Stimulated activated naive B cell treated with anti-CD40 and anti-IgM and Interleukin-4, amounts not matched to agents 10 μg/mL and 1 μg/mL and 100 μg/mL, for 72 hours (primary cell): ENCODE measurements at regions not wholly inside any gene's neighbourhood (a gene's known extent, or its start where the extent isn't known, plus 50 kb on each side); places are given as distances from the start of the nearest gene placed in this dataset.

Source experiments
- ATAC-seq, 2 donors: fragments of 150-1000 bp; cut with Tn5 transposase; replicated peaks; 2 replicates each; pipeline ENCODE4 v1.10.0; 2021; ENCODE audit warnings: moderate library complexity in 1 of 2
- DNase-seq: peaks from one replicate; pipeline ENCODE4 v3.0.0; 2021
- H3K27ac Mint-ChIP-seq: one replicate; pipeline ENCODE4 v1.8.0; 2022; ENCODE audit warnings: mild to moderate bottlenecking, mixed read lengths
- H3K27me3 Mint-ChIP-seq, 2 donors: one replicate each; pipeline ENCODE4 v1.8.0; 2022; ENCODE audit warnings: mixed read lengths in 2 of 2
- H3K36me3 Mint-ChIP-seq, 2 donors: one replicate each; pipeline ENCODE4 v1.8.0; 2022; ENCODE audit warnings: mixed read lengths in 2 of 2, mild to moderate bottlenecking in 1 of 2
- H3K4me1 Mint-ChIP-seq, 2 donors: one replicate each; pipeline ENCODE4 v1.8.0; 2022; ENCODE audit warnings: mixed read lengths in 2 of 2, mild to moderate bottlenecking in 1 of 2
- H3K4me3 Mint-ChIP-seq, 2 donors: one replicate each; pipeline ENCODE4 v1.8.0; 2022; ENCODE audit warnings: mild to moderate bottlenecking in 2 of 2, mixed read lengths in 2 of 2, moderate library complexity in 1 of 2
- H3K9me3 Mint-ChIP-seq, 2 donors: one replicate each; pipeline ENCODE4 v1.8.0; 2022; ENCODE audit warnings: mixed read lengths in 2 of 2, mild to moderate bottlenecking in 1 of 2

- H3K36me3 Mint-ChIP-seq: no peaks in the 10 kb centered on the region
- peaks cover 0 to 6% of the 10 kb centered on the region in 2 donors for H3K9me3 Mint-ChIP-seq
- H3K27ac Mint-ChIP-seq: no peak overlapping the region
- H3K4me1 Mint-ChIP-seq: no peaks in the 10 kb centered on the region
- ATAC-seq (no peak), DNase-seq (no peak)
- H3K27me3 Mint-ChIP-seq: peaks cover 25 to 32% of the 10 kb centered on the region in 2 donors
- H3K4me3 Mint-ChIP-seq: no peak overlapping the region
Measured at GRCh38 chr1:22228505-22228911, 85.6 kb upstream of the WNT4 start.

- peaks cover 31 to 32% of the 10 kb centered on the region in 2 donors for H3K27me3 Mint-ChIP-seq
- no peaks in the 10 kb centered on the region for H3K36me3 Mint-ChIP-seq
- DNase-seq: no peak
- H3K9me3 Mint-ChIP-seq: peaks cover 0 to 6% of the 10 kb centered on the region in 2 donors
- no peak overlapping the region for H3K27ac Mint-ChIP-seq
- H3K4me3 Mint-ChIP-seq: no peak overlapping the region
- no peak for ATAC-seq
- H3K4me1 Mint-ChIP-seq: no peaks in the 10 kb centered on the region
Measured at GRCh38 chr1:22229379-22229778, 86.5 kb upstream of the WNT4 start.

- Mint-ChIP-seq H3K4me1 (no peaks in the 10 kb centered on the region), H3K27ac (no peak overlapping the region), H3K27me3 (peaks cover 30% of the 10 kb centered on the region in 2 donors), H3K9me3 (peaks cover 0 to 3% of the 10 kb centered on the region in 2 donors), H3K4me3 (no peak overlapping the region), H3K36me3 (no peaks in the 10 kb centered on the region)
- no peak for ATAC-seq
- no peak for DNase-seq
Measured at GRCh38 chr1:22231068-22231593, 88.2 kb upstream of the WNT4 start.

- Mint-ChIP-seq H3K27ac (no peak overlapping the region), H3K4me1 (no peaks in the 10 kb centered on the region), H3K9me3 (peaks cover 0 to 3% of the 10 kb centered on the region in 2 donors), H3K4me3 (no peak overlapping the region), H3K27me3 (peaks cover 30 to 36% of the 10 kb centered on the region in 2 donors), H3K36me3 (no peaks in the 10 kb centered on the region)
- ATAC-seq (no peak), DNase-seq (no peak)
Measured at GRCh38 chr1:22231995-22232690, 89.2 kb upstream of the WNT4 start.

GRCh38 chr1:22233222-22233621 lies 90.3 kb upstream of the WNT4 start:
- H3K27ac Mint-ChIP-seq: no peak overlapping the region
- no peaks in the 10 kb centered on the region for H3K36me3 Mint-ChIP-seq
- ATAC-seq: no peak
- DNase-seq: no peak
- H3K4me3 Mint-ChIP-seq: no peak overlapping the region
- peaks cover 0 to 3% of the 10 kb centered on the region in 2 donors for H3K9me3 Mint-ChIP-seq
- H3K27me3 Mint-ChIP-seq: peaks cover 30 to 37% of the 10 kb centered on the region in 2 donors
- H3K4me1 Mint-ChIP-seq: no peaks in the 10 kb centered on the region

GRCh38 chr1:22234476-22235030 lies 91.7 kb upstream of the WNT4 start:
- no peak for ATAC-seq

GRCh38 chr1:22236166-22236565 lies 93.3 kb upstream of the WNT4 start:
- H3K4me3 Mint-ChIP-seq: no peak overlapping the region
- DNase-seq (no peak), ATAC-seq (no peak)
- peaks cover 19 to 29% of the 10 kb centered on the region in 2 donors for H3K27me3 Mint-ChIP-seq
- no peaks in the 10 kb centered on the region for H3K36me3 Mint-ChIP-seq
- H3K9me3 Mint-ChIP-seq: peaks cover 0 to 3% of the 10 kb centered on the region in 2 donors
- no peaks in the 10 kb centered on the region for H3K4me1 Mint-ChIP-seq
- no peak overlapping the region for H3K27ac Mint-ChIP-seq

More at GRCh38 chr1:22234476-22235030, 91.7 kb upstream of the WNT4 start:
- DNase-seq: no peak
- Mint-ChIP-seq H3K27ac (no peak overlapping the region), H3K4me1 (no peaks in the 10 kb centered on the region), H3K36me3 (no peaks in the 10 kb centered on the region), H3K27me3 (peaks cover 30 to 44% of the 10 kb centered on the region in 2 donors), H3K4me3 (no peak overlapping the region), H3K9me3 (peaks cover 0 to 3% of the 10 kb centered on the region in 2 donors)

- no peaks in the 10 kb centered on the region for H3K36me3 Mint-ChIP-seq
- H3K27me3 Mint-ChIP-seq: peaks cover 14 to 30% of the 10 kb centered on the region in 2 donors
- no peak overlapping the region for H3K27ac Mint-ChIP-seq
- H3K9me3 Mint-ChIP-seq: no peaks in the 10 kb centered on the region
- H3K4me1 Mint-ChIP-seq: no peaks in the 10 kb centered on the region
- DNase-seq (no peak), ATAC-seq (no peak)
- no peak overlapping the region for H3K4me3 Mint-ChIP-seq
Measured at GRCh38 chr1:22236900-22237299, 94.0 kb upstream of the WNT4 start.

GRCh38 chr1:22237433-22238093 lies 94.7 kb upstream of the WNT4 start:
- Mint-ChIP-seq H3K36me3 (no peaks in the 10 kb centered on the region), H3K27ac (no peak overlapping the region), H3K9me3 (no peaks in the 10 kb centered on the region), H3K27me3 (peaks cover 14 to 35% of the 10 kb centered on the region in 2 donors), H3K4me1 (no peaks in the 10 kb centered on the region), H3K4me3 (no peak overlapping the region)
- DNase-seq: no peak
- ATAC-seq: no peak

GRCh38 chr1:22238356-22239224 lies 95.7 kb upstream of the WNT4 start:
- H3K27me3 Mint-ChIP-seq: peaks cover 14 to 38% of the 10 kb centered on the region in 2 donors
- H3K27ac Mint-ChIP-seq: no peak overlapping the region
- no peaks in the 10 kb centered on the region for H3K9me3 Mint-ChIP-seq
- ATAC-seq: no peak
- no peaks in the 10 kb centered on the region for H3K4me1 Mint-ChIP-seq
- DNase-seq: no peak
- no peak overlapping the region for H3K4me3 Mint-ChIP-seq
- H3K36me3 Mint-ChIP-seq: no peaks in the 10 kb centered on the region

GRCh38 chr1:22239378-22239777 lies 96.5 kb upstream of the WNT4 start:
- Mint-ChIP-seq H3K27me3 (peaks cover 14 to 40% of the 10 kb centered on the region in 2 donors), H3K9me3 (no peaks in the 10 kb centered on the region), H3K4me3 (no peak overlapping the region), H3K27ac (no peak overlapping the region), H3K36me3 (no peaks in the 10 kb centered on the region), H3K4me1 (no peaks in the 10 kb centered on the region)
- ATAC-seq (no peak), DNase-seq (no peak)

GRCh38 chr1:22241250-22241649 lies 98.4 kb upstream of the WNT4 start:
- Mint-ChIP-seq H3K36me3 (no peaks in the 10 kb centered on the region), H3K4me1 (no peaks in the 10 kb centered on the region), H3K4me3 (no peak overlapping the region), H3K9me3 (no peaks in the 10 kb centered on the region), H3K27ac (no peak overlapping the region), H3K27me3 (peaks cover 6 to 38% of the 10 kb centered on the region in 2 donors)
- DNase-seq (no peak), ATAC-seq (no peak)

GRCh38 chr1:22241811-22242210 lies 98.9 kb upstream of the WNT4 start:
- H3K36me3 Mint-ChIP-seq: no peaks in the 10 kb centered on the region
- H3K27ac Mint-ChIP-seq: no peak overlapping the region
- no peak overlapping the region for H3K4me3 Mint-ChIP-seq
- H3K9me3 Mint-ChIP-seq: no peaks in the 10 kb centered on the region
- ATAC-seq (no peak), DNase-seq (no peak)
- H3K27me3 Mint-ChIP-seq: peaks cover 6 to 38% of the 10 kb centered on the region in 2 donors
- H3K4me1 Mint-ChIP-seq: no peaks in the 10 kb centered on the region

GRCh38 chr1:22245100-22245650 lies 102.3 kb upstream of the WNT4 start:
- Mint-ChIP-seq H3K27me3 (peaks cover 22 to 41% of the 10 kb centered on the region in 2 donors), H3K27ac (no peak overlapping the region), H3K9me3 (no peaks in the 10 kb centered on the region), H3K4me3 (no peak overlapping the region), H3K4me1 (no peaks in the 10 kb centered on the region), H3K36me3 (no peaks in the 10 kb centered on the region)
- no peak for ATAC-seq
- no peak for DNase-seq
